ENCODE measurements at regions not wholly inside any gene's neighbourhood (a gene's known extent, or its start where the extent isn't known, plus 50 kb on each side); places are given as distances from the start of the nearest gene placed in this dataset.

DNA sequence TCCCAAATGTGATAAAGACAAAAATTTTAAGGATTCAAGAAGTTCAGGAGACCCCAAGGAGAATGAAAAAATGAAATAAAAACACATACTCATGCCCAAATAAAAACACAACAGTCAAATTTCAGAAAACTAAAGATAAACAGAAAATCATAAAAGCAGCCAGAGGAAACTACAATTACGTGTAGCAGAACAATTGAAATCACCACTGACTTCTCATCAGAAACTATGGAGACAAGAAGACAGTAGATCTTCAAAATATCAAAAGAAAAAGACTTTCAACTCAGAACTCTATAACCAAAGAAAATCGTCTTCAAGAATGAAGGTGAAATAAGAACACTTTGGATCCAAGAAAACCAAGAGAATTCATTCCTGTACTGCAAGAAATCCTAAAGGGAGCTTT, 54.9 kb downstream of the DIO3 start:
- H3K36me3 ChIP-seq = no peaks in the 10 kb centered on the region
- no peak for TF ChIP-seq CTCF (IDR thresholded peaks at IDR 0.05)

DNA sequence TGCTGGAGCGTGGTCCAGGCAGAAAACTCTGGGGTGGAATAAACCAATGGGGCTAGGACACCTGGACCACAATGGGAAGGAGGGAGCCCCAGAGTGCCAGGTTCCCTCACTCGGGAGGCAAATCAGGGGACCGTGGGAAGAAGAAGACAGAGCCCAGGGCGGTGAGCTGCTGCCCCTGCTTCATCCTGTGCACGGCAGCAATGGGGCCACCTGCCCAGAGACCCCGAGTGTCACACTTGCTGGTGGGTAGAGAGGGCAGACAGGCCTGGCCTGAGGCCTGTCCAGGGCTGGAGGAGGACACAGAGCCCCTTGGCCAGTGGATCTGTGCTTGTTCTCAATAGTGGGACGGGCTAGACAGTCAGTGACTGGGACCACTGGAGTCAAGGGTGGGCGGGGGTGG, 58.2 kb downstream of the DIO3 start:
- no peaks in the 10 kb centered on the region for H3K9me3 ChIP-seq
- TF ChIP-seq CTCF (IDR thresholded peaks at IDR 0.05) (no peak), POLR2A (IDR thresholded peaks at IDR 0.05) (no peak)
- no peak overlapping the region for H3K4me3 ChIP-seq
- no peaks in the 10 kb centered on the region for H3K4me1 ChIP-seq
- H3K27me3 ChIP-seq = no peaks in the 10 kb centered on the region
- H3K36me3 ChIP-seq = no peaks in the 10 kb centered on the region
- DNase-seq = peak in 1 of 3 donors; percentile 37
- H3K27ac ChIP-seq = no peak overlapping the region

More for the DNA sequence above, 54.9 kb downstream of the DIO3 start:
- Histone ChIP-seq H3K9me3 (no peaks in the 10 kb centered on the region), H3K4me3 (no peak overlapping the region), H3K27me3 (no peaks in the 10 kb centered on the region), H3K4me1 (no peaks in the 10 kb centered on the region), H3K27ac (no peak overlapping the region)
- DNase-seq = no peak

- H3K36me3 ChIP-seq = no peaks in the 10 kb centered on the region
- no peak overlapping the region for H3K27ac ChIP-seq
- no peak overlapping the region for H3K4me3 ChIP-seq
- no peaks in the 10 kb centered on the region for H3K27me3 ChIP-seq
- no peak for DNase-seq
- no peaks in the 10 kb centered on the region for H3K4me1 ChIP-seq
- no peak for TF ChIP-seq POLR2A (IDR thresholded peaks at IDR 0.05)
- TF ChIP-seq CTCF (IDR thresholded peaks at IDR 0.05) = no peak
- no peaks in the 10 kb centered on the region for H3K9me3 ChIP-seq
These were observed 58.9 kb downstream of the DIO3 start for GRCh38 chr14:101620031-101620788.

- no peak for TF ChIP-seq CTCF (IDR thresholded peaks at IDR 0.05)
- no peak for TF ChIP-seq POLR2A (IDR thresholded peaks at IDR 0.05)
- Histone ChIP-seq H3K36me3 (no peaks in the 10 kb centered on the region), H3K9me3 (no peaks in the 10 kb centered on the region), H3K4me1 (no peaks in the 10 kb centered on the region), H3K27me3 (no peaks in the 10 kb centered on the region), H3K27ac (no peak overlapping the region), H3K4me3 (no peak overlapping the region)
- DNase-seq = no peak
These were observed 59.8 kb downstream of the DIO3 start for GRCh38 chr14:101620821-101621785.

DNA sequence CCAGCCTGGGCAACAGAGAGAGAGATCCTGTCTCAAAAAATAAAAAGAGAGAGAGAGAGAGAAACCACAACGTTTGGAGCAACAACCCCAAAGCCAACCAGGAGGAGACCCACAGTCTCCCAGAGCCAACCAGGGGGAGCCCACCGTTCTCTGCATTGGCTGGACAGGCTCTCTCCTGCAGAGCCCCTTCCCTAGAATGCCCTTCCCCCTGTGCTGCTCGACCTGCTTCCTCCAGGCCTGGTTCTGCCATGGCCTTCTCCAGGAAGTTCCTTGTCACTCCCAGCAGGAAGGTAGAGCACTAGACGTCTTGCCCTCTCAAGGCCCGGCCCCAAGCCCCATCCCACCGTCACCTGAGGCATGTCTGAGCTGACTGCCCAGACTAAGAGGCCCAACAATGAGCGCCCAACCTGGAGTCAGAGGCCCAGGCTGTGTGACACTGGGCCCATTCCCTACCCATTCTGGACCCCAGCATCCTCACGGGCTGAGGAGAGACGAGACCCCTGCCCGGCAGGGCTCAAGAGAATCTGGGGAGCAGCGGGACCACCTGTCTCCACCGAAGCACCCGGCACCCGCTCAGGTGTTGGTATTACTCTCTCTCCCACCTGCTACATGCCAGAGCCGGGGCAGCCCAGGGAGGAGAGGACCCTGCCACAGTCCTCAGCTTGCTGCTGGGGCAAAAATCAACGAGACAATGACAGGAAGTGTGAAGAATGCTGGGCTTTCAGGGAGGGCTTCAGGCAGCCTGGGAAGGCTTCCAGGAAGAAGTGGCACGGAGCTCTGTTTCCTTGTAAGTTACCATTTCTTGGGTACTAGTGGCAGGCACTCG, 61.2 kb downstream of the DIO3 start:
- TF ChIP-seq CTCF (IDR thresholded peaks at IDR 0.05) = no peak
- TF ChIP-seq POLR2A (IDR thresholded peaks at IDR 0.05) = no peak
- Histone ChIP-seq H3K4me3 (no peak overlapping the region), H3K27ac (no peak overlapping the region), H3K36me3 (no peaks in the 10 kb centered on the region), H3K27me3 (no peaks in the 10 kb centered on the region), H3K4me1 (no peaks in the 10 kb centered on the region), H3K9me3 (no peaks in the 10 kb centered on the region)
- DNase-seq = no peak

Measured in Peyer's patch (tissue), 4 donors.